ENCODE measurements at regions not wholly inside any gene's neighbourhood (a gene's known extent, or its start where the extent isn't known, plus 50 kb on each side); places are given as distances from the start of the nearest gene placed in this dataset.
"Not testable (repeated sequence)": the region's sequence is repeated elsewhere in the genome, so short reads cannot be mapped to it uniquely, and the experiment has no call there.

DNA sequence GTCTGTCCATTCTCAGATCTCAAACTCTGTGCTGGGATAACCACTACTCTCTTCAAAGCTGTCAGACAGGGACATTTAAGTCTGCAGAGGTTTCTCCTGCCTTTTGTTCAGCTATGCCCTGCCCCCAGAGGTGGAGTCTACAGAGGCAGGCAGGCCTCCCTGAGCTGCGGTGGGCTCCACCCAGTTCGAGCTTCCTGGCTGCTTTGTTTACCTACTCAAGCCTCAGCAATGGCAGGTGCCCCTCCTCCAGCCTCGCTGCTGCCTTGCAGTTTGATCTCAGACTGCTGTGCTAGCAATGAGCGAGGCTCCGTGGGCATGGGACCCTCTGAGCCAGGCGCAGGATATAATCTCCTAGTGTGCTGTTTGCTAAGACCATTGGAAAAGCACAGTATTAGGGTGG lies 53.1 kb upstream of the HUNK start:
- DNase-seq (ENCODE audit: low read depth in 2 of 2) = not testable (repeated sequence)

DNA sequence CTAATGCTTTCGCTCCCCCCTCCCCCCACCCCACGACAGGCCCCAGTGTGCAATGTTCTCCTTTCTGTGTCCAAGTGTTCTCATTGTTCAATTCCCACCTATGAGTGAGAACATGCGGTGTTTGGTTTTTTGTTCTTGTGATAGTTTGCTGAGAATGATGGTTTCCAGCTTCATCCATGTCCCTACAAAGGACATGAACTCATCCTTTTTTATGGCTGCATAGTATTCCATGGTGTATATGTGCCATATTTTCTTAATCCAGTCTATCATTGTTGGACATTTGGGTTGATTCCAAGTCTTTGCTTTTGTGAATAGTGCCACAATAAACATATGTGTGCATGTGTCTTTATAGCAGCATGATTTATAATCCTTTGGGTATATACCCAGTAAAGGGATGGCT lies 58.5 kb upstream of the HUNK start:
- DNase-seq (ENCODE audit: low read depth in 2 of 2) = not testable (repeated sequence)

DNA sequence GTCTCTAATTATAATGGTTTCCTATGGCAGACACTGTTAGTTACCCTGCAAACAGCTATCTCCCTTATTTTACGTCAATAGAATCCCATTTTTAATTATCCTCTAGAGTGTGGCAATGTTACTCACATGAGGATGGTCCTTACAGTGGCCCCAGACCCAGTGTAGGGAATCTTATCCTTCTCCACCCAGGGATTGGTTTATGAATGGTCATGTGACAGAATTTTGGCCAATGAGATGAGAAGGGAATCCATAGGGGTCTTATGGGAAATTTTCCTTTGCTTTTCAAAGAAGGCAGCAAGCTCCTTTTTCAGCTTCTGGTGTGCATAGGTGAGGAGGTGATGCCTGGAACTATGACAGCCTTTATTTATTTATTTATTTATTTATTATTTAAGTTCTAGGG lies 59.0 kb upstream of the HUNK start:
- no peak for DNase-seq (ENCODE audit: low read depth in 2 of 2)

DNA sequence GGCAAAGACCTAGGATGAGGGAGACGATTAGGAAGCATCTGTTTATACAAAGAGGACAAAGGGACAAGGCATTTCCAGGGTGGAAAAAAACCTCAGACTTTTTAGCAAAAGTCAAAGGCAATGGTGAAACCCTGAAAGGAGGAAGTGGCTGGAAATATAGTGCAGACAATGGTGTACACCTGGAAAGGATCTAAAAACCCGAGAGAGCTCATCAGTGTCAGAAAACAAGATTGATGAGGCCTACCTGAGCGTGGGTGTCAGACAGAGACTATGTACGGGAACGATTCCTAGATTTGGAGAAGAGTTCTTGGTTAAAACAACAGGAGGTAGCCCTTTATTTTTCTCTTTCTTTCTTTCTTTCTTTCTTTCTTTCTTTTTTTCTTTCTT lies 68.8 kb upstream of the HUNK start:
- DNase-seq (ENCODE audit: low read depth in 2 of 2) = no peak

DNA sequence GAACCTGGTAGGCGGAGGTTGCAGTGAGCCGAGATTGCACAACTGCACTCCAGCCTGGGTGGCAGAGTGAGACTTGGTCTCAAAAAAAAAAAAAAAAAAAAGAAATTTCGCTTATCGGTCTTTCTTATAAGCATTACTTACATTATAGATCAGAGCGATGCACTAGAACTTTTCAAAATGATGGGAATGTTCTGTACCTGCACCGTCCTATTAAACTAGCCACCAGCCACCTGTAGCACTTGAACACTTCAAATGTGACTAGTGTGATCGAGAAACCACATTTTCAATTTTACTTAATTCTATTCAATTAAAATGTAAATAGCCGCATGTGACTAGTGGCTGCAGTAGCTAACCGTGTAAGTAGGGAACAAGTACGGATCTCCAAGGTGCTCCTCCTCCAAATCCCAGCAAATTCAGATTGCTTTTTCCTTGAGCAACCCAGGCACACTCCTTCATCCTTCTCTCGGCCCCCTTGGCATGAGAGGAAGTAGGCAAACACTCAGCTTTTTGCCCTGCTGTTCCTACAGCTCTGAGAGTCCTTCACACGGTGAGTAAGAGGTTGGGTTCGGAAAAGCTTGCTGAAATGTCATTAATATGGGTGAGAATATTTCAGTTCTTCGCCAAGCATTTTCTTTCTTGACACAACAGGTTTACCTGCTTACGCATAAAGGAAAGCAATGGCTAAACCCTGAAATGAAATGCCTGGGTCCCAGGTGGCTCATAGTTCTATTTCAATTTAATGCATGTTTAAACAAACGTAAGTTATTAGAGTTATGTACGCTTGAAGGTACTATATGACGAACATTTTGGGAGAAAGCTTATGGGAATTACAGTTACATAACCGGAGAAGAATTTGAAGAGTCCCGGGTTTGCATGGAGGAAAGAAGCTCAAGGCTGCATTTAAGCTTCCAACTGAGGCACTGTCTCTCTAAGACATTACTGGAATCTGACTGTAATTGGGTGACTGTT lies 69.5 kb upstream of the HUNK start:
- no peak for DNase-seq (ENCODE audit: low read depth in 2 of 2)

DNA sequence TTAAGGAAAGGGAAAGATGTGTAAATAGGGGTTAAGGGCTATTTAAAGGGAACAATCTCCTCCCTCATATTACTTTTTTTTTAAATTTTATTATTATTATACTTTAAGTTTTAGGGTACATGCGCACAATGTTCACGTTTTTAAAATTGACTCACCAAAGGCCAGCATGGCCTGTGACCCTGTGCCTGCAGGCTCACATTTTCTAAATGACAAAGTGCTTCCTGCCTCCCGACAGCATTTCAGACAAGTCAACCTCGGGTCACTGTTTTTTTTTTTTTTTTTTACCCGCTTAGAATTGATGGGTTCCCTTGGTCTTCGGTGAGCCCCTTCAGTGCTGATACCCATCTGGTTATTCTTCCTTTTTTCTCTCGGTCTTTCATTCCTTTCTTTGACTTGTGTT lies 70.4 kb upstream of the SCAF4 start:
- no peak for DNase-seq (ENCODE audit: low read depth in 2 of 2)

DNA sequence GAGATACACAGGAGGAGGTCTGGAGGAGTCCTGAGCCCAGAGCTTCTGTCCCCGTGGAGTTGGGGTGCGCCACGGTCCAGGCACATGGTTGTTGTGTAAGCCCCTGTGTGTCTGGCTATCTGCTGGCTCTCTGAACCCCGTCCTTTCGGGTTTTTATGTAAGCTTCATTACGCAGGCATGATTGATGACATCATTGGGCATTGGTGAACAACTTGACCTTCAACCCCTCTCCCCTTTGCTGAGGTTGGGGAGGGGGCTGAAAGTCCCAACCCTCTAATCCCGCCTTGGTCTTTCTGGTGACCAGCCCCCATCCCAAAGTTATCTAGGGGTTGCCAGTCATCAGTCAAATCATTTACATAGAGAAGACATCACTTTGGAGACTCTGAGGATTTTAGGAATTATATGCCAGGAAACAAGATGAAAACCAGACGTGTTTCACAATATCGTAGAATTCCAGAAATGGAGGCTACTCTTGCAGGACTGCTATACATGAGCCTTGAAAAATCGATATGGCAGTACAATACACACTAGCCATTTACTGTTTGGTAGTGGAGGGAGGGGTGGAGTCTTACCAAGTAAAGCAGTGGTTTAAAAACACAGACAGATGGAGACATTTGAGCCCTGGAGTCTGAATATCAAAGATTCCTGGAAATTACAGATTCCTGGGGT lies 69.8 kb upstream of the SCAF4 start:
- DNase-seq (ENCODE audit: low read depth in 2 of 2) = no peak

DNA sequence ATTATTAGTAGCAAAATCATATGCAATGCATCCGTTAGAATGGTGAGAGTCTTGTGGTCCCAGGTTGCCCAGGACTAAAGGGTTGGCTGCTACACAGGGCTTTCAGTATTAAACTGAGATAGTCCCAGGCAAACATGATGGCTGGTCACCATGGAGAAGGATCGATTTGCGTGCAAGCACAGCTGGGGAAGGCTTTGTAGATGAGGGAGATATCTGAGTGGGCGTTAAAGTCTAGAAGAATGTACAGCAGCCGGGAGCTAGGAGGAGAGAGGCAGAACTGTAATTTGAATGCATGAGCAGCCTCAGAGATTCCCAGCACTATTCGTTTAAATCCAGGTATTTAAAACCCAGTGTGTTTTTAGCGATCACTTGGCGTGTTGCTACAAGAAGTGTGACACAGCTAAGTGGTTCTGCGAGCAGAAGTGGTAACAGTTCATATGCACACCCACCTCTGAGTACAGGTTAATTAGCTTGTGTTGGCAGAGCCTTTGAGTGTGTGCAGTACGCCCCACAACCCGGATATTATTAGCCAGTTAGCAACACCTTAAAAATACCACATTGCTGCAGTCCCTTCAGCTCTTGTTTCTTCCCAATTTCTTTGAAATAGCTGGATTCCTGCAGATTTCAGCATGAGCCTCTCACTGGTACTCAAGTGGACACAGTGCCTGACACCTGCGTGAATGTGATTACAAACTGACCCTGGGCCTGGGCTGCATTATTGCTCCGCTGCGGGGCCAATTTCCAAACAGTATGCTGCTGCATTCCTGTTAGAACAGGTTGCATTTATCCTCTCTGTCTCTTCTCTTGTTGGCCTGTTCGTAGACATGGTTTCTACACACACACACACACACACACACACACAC lies 67.2 kb upstream of the SCAF4 start:
- no peak for DNase-seq (ENCODE audit: low read depth in 2 of 2)

DNA sequence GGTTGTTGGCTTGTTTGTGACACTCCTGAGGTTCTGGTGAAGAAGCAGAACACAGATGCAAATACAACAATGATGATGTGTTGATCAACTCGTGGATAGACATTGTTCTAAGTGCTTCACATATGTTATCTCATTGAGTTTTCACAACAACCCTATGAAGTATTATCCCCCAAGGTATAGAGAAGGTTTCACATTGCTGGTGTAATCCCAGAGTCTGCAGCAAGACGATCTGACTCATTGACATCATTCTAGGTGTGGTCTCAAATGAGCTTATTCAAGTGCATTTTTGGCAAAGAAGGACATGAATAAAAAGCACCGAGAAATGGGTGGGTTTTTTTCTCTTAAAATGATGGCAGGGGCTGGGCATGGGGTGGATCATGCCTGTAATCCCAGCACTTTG lies 64.1 kb upstream of the SCAF4 start:
- no peak for DNase-seq (ENCODE audit: low read depth in 2 of 2)

DNA sequence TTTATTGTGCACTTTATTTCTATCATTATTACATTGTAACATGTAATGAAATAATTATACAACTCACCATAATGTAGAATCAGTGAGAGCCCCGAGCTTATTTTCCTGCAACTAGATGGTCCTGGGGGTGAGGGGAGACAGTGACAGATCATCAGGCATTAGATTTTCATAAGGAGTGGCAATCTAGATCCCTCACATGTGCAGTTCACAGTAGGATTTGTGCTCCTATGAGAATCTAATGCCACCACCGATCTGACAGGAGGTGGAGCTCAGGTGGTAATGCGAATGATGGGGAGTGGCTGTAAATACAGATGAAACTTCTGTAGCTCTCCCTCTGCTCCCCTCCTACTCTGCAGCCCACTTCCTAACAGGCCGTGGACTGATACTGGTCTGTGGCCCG lies 58.5 kb upstream of the SCAF4 start:
- not testable (repeated sequence) for DNase-seq (ENCODE audit: low read depth in 2 of 2)

DNA sequence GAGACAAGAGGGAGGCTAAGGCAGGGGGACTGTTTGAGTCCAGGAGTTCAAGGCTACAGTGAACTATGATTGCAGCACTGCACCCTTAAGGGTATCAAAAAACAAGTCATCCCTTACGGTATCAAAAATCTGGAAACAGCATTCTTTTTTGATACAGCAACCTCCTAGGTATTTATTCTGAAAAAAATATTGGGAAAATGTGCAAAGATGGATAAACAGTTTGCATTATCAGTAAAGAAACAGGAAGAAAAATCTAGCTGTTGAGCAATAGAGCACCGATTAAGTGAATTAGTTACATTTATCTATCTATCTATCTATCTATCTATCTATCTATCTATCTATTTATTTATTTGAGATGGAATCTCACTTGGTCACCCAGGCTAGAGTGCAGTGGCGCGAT lies 56.7 kb upstream of the SCAF4 start:
- no peak for DNase-seq (ENCODE audit: low read depth in 2 of 2)

DNA sequence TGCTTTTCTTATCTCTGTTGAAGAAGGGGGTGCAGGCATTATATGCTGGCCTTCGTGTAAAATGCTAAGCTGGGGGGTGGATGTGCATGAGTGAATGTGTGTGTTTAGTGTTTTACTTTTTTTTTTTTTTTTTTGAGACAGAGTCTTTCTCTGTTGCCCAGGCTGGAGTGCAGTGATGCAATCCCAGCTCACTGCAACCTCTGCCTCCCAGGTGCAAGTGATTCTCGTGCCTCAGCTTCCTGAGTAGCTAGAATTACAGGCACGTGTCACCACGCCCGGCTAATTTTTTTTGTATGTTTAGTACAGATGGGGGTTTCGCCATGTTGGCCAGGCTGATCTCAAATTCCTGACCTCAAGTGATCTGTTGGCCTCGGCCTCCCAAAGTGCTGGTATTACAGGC lies 55.8 kb upstream of the SCAF4 start:
- not testable (repeated sequence) for DNase-seq (ENCODE audit: low read depth in 2 of 2)

DNA sequence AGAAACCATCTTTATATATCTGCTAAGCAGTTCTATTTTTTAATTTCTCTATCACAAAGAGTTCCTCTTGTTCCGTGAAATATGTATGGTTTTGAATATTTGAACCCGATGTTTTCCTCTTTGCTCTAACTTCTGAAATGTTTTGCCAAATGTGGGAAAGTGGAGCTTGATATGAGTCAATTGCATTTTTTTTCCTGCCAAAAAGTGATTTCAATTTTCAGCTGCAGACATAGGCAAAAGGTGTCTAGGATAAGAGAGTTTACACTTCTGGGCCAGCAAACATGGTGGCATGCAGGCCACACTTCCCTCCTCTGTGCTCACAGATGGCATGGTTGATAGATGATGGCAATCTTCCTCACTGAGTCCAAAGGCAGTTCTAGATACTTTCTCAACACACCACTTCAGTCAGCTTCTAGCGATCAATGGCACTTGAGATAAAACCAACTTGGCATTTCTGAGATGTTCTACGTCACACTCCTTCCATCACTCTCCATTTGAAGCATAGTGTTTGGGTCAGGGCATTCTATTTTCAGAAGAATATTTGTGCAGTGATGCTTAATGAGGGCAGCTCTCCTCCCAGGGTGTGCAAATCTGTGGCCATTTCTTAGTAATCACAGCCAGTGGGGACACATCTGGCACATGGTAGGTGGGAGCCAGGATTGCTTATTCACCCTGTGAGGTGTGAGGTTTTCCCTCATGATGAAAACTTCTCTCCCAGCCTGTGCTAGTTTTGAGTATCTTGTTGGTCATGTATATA lies 54.4 kb upstream of the SCAF4 start:
- DNase-seq (ENCODE audit: low read depth in 2 of 2) = no peak

DNA sequence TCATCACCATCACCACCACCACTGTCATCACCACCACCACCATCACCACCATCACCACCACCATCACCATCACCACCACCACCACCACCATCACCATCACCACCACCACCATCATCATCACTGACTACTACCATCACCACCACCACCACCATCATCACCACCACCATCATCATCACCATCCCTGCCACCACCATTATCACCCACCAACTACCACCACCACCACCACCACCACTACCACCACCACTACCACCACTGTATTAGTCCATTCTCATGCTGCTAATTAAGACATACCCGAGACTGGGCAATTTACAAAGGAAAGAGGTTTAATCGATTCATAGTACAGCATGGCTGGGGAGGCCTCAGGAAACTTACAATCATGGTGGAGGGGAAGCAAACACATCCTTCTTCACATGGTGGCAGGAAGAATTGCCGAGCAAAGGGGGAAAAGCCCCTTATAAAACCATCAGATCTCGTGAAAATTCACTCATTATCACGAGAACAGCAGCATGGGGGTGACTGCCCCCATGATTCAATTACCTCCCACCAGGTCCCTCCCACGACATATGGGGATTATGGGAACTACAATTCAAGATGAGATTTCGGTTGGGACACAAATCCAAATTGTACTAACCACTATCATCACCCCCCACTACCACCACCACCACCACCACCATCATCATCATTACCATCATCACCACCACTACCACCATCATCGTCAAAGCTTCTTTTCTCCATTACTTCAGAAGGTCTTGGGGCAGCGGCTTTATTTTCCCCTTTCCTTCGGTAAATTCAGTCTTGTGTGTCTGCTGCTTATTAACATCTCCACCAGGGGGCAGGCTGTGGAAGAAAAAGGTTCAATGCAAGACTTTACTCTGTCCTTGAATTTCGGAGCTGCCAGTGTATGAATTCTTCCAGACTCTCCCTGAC lies 53.6 kb upstream of the SCAF4 start:
- DNase-seq (ENCODE audit: low read depth in 2 of 2) = peak; percentile 5 to 12

DNA sequence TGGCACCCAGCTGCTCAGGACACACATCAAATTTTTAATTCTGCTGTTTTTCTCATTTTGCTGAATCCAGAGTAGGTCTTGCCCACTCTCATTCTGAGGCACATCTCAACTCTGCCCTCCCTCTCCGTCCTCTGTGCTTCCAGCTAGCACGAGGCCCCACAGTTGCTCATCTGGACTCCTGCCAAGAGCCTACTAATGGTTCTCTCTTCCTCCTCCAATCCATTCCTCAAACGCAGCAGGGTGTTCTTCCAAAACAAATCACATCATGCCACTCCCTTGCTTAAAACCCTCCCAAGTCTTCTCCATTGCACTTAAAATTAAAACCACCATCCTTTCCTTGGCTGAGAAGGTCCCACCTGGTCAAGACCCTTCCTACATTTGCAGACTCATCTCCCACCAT lies 49.8 kb upstream of the SCAF4 start:
- DNase-seq (ENCODE audit: low read depth in 2 of 2) = no peak

Measured in stimulated activated CD8-positive, alpha-beta memory T cell treated with anti-CD3 and anti-CD28 coated beads, Interleukin-7, amount 100 ng/mL, for 4 hours (primary cell).